Activated CD4-positive, alpha-beta T cell treated with anti-CD3 and anti-CD28 coated beads, Interleukin-2, amount 10 ng/mL, durations not matched to agents 7 days and 5 days (primary cell): ENCODE measurements at regions not wholly inside any gene's neighbourhood (a gene's known extent, or its start where the extent isn't known, plus 50 kb on each side); places are given as distances from the start of the nearest gene placed in this dataset.

ENCODE experiments used
- CTCF ChIA-PET: fragments of 350-600 bp; sonication (Branson Sonifier 250); formaldehyde crosslinking; loops from one replicate; lab custom pipeline; 2021; ENCODE audit warnings: antibody characterized with exemption; lab: Charles Lee
- POLR2A ChIA-PET: fragments of 350-600 bp; sonication (Branson Sonifier 250); formaldehyde crosslinking; loops from one replicate; lab custom pipeline; 2021; ENCODE audit warnings: antibody characterized with exemption; lab: Charles Lee
- DNase-seq: peaks from one replicate; pipeline ENCODE4 v3.0.0-alpha.2; 2020
- H3K27ac Mint-ChIP-seq: one replicate; pipeline ENCODE4 v1.8.0; 2021; ENCODE audit warnings: mild to moderate bottlenecking, moderate library complexity, mixed read lengths
- H3K27me3 Mint-ChIP-seq: one replicate; pipeline ENCODE4 v1.8.0; 2021; ENCODE audit warnings: mixed read lengths
- H3K36me3 Mint-ChIP-seq: one replicate; pipeline ENCODE4 v1.8.0; 2021; ENCODE audit warnings: low read depth, mixed read lengths
- H3K4me1 Mint-ChIP-seq: one replicate; pipeline ENCODE4 v1.8.0; 2021; ENCODE audit warnings: mixed read lengths
- H3K4me3 Mint-ChIP-seq: one replicate; pipeline ENCODE4 v1.8.0; 2021; ENCODE audit warnings: mild to moderate bottlenecking, moderate library complexity, mixed read lengths
- H3K9me3 Mint-ChIP-seq: one replicate; pipeline ENCODE4 v1.8.0; 2021; ENCODE audit warnings: mixed read lengths

DNA sequence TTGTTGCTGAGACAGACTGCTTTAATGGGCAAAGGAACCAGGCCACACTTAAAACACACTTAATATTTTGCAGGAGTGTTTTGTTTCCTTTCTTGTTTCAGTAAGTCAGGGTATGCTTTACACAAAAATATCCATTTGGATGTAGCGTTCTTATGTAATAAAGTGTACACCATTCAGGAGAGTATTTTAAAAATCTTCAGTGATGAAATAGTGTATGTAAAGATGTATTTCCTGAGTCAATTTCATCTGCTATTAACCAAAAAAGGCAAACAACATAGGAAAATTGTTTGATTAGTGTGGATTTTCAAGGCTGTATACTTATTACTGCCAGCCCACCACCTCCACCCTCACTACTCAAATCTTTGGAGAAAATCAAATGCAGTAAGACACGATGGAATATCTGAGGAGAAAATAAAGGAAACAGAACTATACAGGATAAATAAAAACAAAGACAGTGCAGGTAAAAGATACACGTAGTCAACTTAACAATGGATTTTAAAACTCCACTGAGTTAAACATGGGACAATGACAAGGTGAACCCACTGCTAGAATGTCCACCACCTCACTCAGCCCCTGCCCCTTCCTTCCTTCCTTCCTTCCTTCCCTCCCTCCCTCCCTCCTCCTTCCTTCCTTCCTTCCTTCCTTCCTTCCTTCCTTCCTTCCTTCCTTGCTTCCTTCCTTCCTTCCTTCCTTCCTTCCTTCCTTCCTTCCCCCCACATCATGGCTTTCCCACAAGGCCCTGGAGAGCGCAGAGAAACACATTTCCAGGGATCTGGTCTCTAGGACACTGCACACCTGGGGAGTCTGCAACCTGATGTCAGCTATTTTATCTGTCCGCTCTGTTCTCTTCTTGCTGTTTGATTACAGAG is 360.3 kb downstream of the IRS2 start:
- ChIA-PET POLR2A (no interaction called here), CTCF (no interaction called here)
- H3K9me3 Mint-ChIP-seq: peaks cover 15% of the 10 kb centered on the region
- H3K4me1 Mint-ChIP-seq: peaks cover 13% of the 10 kb centered on the region
- H3K27ac Mint-ChIP-seq: no peak overlapping the region
- H3K27me3 Mint-ChIP-seq: peaks cover 5% of the 10 kb centered on the region
- no peak for DNase-seq
- H3K4me3 Mint-ChIP-seq: no peak overlapping the region
- H3K36me3 Mint-ChIP-seq: no peaks in the 10 kb centered on the region

DNA sequence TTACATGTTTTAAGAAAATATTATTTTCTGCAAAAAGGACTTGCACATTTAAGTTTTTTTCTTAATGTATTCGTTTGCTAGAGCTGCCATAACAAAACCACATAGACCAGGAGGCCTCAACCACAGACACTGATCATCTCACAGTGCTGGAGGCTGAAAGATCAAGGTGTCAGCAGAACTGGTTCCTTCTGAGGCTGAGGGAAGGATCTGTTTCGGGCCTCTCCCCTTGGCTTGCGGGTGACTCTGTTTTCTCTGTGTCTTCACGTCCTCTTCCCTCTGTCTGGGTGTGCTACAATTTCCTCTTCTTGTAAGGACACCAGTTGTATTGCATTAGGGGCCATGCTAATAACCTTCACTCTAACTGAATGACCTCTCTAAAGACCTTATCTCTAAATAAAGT is 364.2 kb downstream of the IRS2 start:
- H3K4me3 Mint-ChIP-seq: no peak overlapping the region

DNA sequence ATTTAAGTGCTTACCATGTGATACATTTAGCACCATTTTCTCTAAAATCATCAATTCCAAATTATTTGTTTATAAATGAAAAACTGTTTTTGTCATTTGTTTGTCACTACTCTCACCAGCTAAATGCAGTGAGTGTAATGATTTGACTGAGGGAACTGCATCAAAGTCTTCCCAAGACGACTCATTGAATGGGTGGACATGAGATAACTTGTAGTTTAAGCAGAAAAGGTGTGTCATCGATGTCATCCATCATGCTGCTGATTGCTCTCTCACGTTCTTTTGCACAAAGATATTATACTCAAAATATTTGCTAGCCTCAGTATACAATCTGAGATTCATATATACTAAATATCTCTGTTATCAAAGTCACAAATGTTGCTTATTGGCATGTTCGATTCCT is 366.5 kb downstream of the IRS2 start:
- no peaks in the 10 kb centered on the region for H3K9me3 Mint-ChIP-seq
- no peak overlapping the region for H3K4me3 Mint-ChIP-seq
- ChIA-PET CTCF (no interaction called here), POLR2A (no interaction called here)
- H3K4me1 Mint-ChIP-seq: peaks cover 3% of the 10 kb centered on the region
- no peak overlapping the region for H3K27ac Mint-ChIP-seq
- H3K36me3 Mint-ChIP-seq: no peaks in the 10 kb centered on the region
- DNase-seq: no peak
- H3K27me3 Mint-ChIP-seq: peaks cover 6% of the 10 kb centered on the region

More for the DNA sequence above, 364.2 kb downstream of the IRS2 start:
- no peak overlapping the region for H3K27ac Mint-ChIP-seq
- peaks cover 3% of the 10 kb centered on the region for H3K4me1 Mint-ChIP-seq
- ChIA-PET CTCF (no interaction called here), POLR2A (interaction anchor here (0.5 kb wide), 1 partner anchor 148 kb away, joined by 3 read pairs; no protein-coding TSS in a partner anchor)
- H3K9me3 Mint-ChIP-seq: no peaks in the 10 kb centered on the region
- no peaks in the 10 kb centered on the region for H3K36me3 Mint-ChIP-seq
- peaks cover 6% of the 10 kb centered on the region for H3K27me3 Mint-ChIP-seq
- no peak for DNase-seq

DNA sequence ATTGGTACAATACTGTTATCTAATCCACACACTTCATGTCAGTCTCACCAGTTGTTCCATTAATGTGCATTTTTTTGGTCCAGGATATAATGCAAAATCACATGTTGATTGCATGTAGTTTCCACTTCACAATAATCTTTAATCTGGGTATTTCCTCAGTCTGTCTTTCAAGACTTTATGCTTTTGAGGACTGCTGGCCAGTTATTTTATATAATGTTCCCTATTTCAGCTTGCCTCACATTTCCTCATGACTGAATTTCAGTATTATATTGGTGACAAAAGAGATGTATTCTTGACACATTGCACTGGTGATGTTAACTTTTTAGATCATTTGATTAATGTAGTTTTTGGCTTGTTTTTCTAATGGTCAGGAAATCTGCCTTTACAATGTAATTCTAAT is 368.3 kb downstream of the IRS2 start:
- Mint-ChIP-seq H3K4me3 (no peak overlapping the region), H3K27me3 (peaks cover 1% of the 10 kb centered on the region), H3K27ac (no peak overlapping the region), H3K4me1 (peaks cover 3% of the 10 kb centered on the region), H3K9me3 (no peaks in the 10 kb centered on the region), H3K36me3 (no peaks in the 10 kb centered on the region)
- ChIA-PET CTCF (no interaction called here), POLR2A (no interaction called here)
- DNase-seq: no peak

DNA sequence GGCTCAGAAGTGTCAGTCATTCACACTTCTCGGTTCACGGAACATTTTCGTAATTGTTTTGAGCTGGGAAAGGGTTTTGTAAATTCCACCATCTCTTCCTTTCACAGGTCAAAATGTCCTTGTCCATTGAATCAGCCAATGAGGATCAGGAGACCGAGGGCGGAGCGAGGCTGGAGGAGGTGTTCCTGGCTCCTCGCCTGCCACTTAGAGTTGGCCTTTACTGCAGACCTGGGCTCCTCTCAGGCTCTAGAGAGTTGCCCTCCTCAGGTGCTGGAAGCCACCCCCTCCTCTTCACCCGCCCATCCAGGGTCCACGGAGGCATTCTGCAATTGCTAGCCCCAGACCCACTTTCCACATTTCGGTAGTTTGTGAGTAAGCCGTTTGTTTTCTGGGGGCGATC is 370.4 kb downstream of the IRS2 start:
- Mint-ChIP-seq H3K4me3 (no peak overlapping the region), H3K27me3 (peaks cover 1% of the 10 kb centered on the region), H3K9me3 (no peaks in the 10 kb centered on the region), H3K36me3 (no peaks in the 10 kb centered on the region), H3K27ac (no peak overlapping the region), H3K4me1 (no peaks in the 10 kb centered on the region)
- CTCF ChIA-PET: no interaction called here
- no peak for DNase-seq
- POLR2A ChIA-PET: no interaction called here

DNA sequence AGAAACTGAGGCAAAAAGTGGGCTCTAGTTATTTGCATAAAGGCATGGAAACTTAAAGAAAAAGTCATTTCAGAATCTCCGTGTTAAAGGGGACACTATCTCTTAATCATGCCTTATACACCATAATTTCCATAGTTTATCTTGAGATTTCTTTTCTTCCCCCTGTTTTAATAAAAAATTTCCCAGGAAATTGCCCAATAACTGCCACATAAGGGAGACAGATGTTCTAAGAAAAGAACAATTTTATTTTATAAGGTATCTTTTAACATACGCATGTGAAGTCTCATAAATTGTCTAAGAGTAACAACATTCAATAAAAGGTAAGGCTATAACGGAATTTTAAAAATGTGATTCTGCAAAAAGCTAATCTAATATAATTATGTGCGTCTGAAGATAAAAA is 371.3 kb downstream of the IRS2 start:
- POLR2A ChIA-PET: no interaction called here
- peaks cover 1% of the 10 kb centered on the region for H3K27me3 Mint-ChIP-seq
- no peaks in the 10 kb centered on the region for H3K9me3 Mint-ChIP-seq
- H3K4me3 Mint-ChIP-seq: no peak overlapping the region
- DNase-seq: no peak
- no peaks in the 10 kb centered on the region for H3K4me1 Mint-ChIP-seq
- H3K36me3 Mint-ChIP-seq: no peaks in the 10 kb centered on the region
- CTCF ChIA-PET: no interaction called here
- H3K27ac Mint-ChIP-seq: no peak overlapping the region

DNA sequence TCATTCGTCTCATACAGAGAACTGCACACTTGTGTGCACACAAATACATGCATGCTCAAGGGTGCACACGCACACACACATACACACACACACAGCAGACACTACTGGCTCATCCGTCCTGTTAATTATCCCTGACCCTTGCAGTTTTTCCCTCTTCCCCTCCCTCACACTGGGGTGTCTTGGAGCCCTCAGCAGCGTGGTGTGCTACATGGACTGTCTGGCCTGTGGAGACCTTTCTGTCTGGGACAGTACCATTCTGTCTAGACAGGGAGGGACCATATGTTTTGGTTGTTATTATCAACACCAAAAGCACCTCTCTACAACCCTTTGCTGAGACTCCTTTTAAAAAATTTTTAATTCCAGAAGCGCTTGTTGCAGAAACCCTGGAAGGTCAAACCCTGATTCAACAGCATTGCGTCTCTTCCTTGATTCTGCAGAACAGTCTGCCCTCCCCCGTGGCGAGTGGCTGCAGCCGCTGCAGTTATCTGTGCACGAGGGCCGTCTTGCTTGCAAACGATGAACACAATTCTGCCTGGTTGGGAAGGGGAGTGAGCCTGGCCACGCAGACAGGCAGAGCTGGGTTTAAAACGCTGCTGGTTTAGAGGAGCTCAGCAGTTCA is 374.0 kb downstream of the IRS2 start:
- Mint-ChIP-seq H3K4me3 (no peak overlapping the region), H3K4me1 (no peaks in the 10 kb centered on the region)
- CTCF ChIA-PET: interaction anchor here (0.7 kb wide), 1 partner anchor 1092 kb away, joined by 3 read pairs; no protein-coding TSS in a partner anchor

DNA sequence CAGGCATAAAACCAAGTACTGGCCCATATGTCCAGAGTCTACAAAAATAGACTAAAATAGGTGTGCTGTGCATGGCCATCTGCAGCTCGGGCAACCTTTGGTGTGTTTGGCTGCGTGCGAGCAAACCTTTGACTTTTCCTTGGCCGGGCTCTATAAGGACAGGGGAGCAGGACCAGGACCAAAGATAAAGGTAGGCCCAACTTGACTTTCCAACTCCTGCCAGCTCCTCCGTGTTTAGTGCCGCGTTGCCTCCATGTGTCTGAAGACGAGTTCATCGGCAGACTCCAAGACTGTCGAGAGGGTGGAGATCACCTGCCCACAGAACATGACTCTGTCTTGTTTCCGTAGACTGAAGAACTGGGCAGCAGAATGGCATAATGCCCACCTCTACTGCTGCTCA is 375.5 kb downstream of the IRS2 start:
- peaks cover 1% of the 10 kb centered on the region for H3K27me3 Mint-ChIP-seq
- ChIA-PET POLR2A (no interaction called here), CTCF (interaction anchor here (0.6 kb wide), 1 partner anchor 447 kb away, joined by 5 read pairs; no protein-coding TSS in a partner anchor)
- no peak for DNase-seq
- H3K4me3 Mint-ChIP-seq: no peak overlapping the region
- H3K9me3 Mint-ChIP-seq: no peaks in the 10 kb centered on the region
- no peaks in the 10 kb centered on the region for H3K36me3 Mint-ChIP-seq
- no peak overlapping the region for H3K27ac Mint-ChIP-seq
- H3K4me1 Mint-ChIP-seq: no peaks in the 10 kb centered on the region

More for the DNA sequence above, 374.0 kb downstream of the IRS2 start:
- H3K9me3 Mint-ChIP-seq: no peaks in the 10 kb centered on the region
- H3K27me3 Mint-ChIP-seq: peaks cover 1% of the 10 kb centered on the region
- H3K27ac Mint-ChIP-seq: no peak overlapping the region
- H3K36me3 Mint-ChIP-seq: no peaks in the 10 kb centered on the region
- POLR2A ChIA-PET: no interaction called here
- no peak for DNase-seq

DNA sequence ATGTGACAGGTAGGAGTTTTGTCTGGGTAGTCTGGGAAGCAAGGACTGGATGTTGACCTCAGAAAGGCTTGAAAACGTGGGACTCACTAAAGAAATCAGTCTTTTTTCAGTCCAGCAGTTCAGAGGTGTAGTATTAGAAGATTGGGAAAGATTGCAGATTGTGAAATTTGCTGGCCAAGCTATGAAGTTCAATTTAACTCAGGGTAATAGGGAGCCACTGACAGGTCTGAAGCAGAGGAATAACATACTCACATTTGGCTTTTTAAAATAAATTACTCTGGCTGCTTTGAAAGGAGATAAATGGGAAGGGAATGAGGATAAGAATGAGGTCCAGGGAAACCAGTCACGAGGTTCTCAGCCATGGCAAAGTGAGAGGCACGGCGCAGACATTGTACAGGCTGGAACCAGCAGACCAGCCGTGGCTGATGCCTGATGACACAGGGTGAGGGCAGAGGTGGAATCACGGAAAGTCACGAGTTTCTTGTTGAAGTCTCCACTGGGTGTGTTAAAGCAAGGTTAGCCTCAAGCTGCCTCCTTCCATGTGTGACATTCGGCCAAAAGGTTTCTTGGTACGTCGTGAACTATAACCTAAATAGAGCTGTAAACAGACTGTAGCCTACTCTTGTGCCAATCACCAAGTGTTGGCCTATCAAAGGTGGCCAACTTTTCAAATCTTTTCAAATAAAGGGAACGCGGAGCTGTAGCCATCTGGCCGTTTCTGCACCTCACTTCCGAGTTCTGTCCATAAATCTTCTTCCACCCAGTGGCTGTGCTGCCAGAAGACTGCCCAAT is 377.6 kb downstream of the IRS2 start:
- H3K9me3 Mint-ChIP-seq: no peaks in the 10 kb centered on the region
- CTCF ChIA-PET: no interaction called here
- no peak overlapping the region for H3K4me3 Mint-ChIP-seq

DNA sequence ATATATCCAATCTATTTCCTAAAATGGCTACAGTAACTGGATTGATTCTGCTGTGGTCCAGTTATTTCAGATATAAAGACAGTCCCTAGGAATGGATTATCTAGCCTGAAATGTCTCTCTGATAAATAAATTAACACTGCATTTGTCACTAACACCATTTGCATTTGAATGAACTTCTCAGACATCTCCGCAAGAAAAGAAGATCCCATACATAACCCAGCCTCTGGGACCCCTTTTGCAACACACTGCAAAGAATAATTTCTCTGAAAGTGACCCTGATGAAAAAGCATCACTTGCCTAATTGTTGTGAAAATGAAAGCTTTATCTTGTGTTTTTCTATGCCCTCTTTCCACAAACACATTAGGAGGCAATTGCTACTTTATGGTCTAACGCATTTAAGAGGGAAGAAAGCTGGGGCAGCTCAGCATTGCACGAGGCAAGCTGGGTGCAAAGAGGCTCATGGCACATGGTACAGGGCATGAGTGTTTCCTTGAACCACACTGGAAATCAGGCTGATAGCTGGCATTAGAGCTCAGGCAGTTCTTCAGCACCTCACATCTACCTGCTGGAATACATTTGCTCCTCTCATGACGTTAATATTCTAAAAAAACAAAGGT is 379.9 kb downstream of the IRS2 start:
- Mint-ChIP-seq H3K9me3 (no peaks in the 10 kb centered on the region), H3K4me1 (no peaks in the 10 kb centered on the region), H3K27ac (no peak overlapping the region), H3K27me3 (peaks cover 1% of the 10 kb centered on the region), H3K4me3 (no peak overlapping the region), H3K36me3 (no peaks in the 10 kb centered on the region)
- POLR2A ChIA-PET: no interaction called here
- DNase-seq: no peak
- CTCF ChIA-PET: no interaction called here

More for the DNA sequence above, 377.6 kb downstream of the IRS2 start:
- H3K27me3 Mint-ChIP-seq: peaks cover 1% of the 10 kb centered on the region
- no peaks in the 10 kb centered on the region for H3K36me3 Mint-ChIP-seq
- no peaks in the 10 kb centered on the region for H3K4me1 Mint-ChIP-seq
- POLR2A ChIA-PET: no interaction called here
- no peak for DNase-seq
- H3K27ac Mint-ChIP-seq: no peak overlapping the region

DNA sequence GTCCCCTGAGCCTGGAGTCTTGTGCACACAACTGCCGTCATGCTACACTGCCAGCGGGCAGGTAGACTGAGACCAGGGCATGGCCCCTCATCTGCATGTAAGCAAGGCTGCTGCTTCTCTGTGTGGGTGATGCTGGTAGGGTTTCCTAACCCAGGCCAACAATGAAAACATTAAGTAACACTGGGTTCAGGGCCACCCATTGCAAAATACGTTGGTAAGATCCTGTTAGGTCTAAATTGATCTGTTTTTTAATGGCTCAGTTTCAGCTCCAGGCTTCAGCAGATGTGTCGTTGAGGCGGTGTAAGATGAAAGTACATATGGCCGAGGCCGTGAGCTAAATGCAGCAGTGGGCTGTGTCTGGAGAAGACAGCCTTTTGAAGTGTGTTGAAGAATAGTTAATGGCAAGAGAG is 383.4 kb downstream of the IRS2 start:
- Mint-ChIP-seq H3K9me3 (no peaks in the 10 kb centered on the region), H3K27ac (no peak overlapping the region), H3K27me3 (no peaks in the 10 kb centered on the region), H3K36me3 (no peaks in the 10 kb centered on the region), H3K4me1 (no peaks in the 10 kb centered on the region), H3K4me3 (no peak overlapping the region)
- DNase-seq: no peak
- POLR2A ChIA-PET: no interaction called here
- CTCF ChIA-PET: no interaction called here

DNA sequence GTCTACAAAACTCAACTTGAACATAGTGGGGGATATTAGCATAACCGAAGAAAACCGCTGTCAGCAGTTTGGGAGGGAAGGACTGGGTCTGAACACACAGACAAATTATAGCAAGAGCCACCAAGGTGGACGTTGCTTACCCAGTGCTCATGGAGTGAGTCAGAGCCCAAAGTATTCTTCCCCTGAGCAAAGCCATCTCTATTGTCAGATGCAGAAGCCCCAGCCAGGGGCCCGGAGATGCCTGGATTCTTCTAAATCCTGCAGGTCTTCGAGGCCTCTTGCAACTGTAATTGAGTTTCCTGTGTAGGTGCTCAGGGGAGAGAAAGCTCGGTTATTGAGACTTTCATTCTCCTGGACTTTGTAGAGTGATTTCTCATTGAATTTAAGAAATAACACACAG is 384.5 kb downstream of the IRS2 start:
- Mint-ChIP-seq H3K4me1 (no peaks in the 10 kb centered on the region), H3K9me3 (no peaks in the 10 kb centered on the region), H3K27ac (no peak overlapping the region), H3K4me3 (no peak overlapping the region), H3K36me3 (no peaks in the 10 kb centered on the region), H3K27me3 (no peaks in the 10 kb centered on the region)
- ChIA-PET POLR2A (no interaction called here), CTCF (no interaction called here)
- no peak for DNase-seq
